Neural progenitor cell (in vitro differentiated cells): ENCODE measurements at regions not wholly inside any gene's neighbourhood (a gene's known extent, or its start where the extent isn't known, plus 50 kb on each side); places are given as distances from the start of the nearest gene placed in this dataset.

ENCODE experiments used
- EZH2 ChIP-seq: fragments of 200-600 bp; sonication (generic); IDR thresholded peaks from 2 replicates; pipeline ENCODE4 v1.6.1; 2017; ENCODE audit warnings: antibody characterized with exemption, mild to moderate bottlenecking, moderate library complexity
- EZH2phosphoT487 ChIP-seq: fragments of 200-600 bp; sonication (generic); IDR thresholded peaks from 2 replicates; pipeline ENCODE4 v1.6.1; 2017; ENCODE audit warnings: antibody characterized with exemption
- TF ChIP-seq, protein P1 (sequence below): fragments of 200-600 bp; sonication (generic); IDR thresholded peaks from 2 replicates; pipeline ENCODE4 v1.5.1; 2017; ENCODE audit warnings: antibody characterized with exemption, mild to moderate bottlenecking

- TF ChIP-seq EZH2 (no peak), EZH2phosphoT487 (no peak)
- TF ChIP-seq, protein P1, sequence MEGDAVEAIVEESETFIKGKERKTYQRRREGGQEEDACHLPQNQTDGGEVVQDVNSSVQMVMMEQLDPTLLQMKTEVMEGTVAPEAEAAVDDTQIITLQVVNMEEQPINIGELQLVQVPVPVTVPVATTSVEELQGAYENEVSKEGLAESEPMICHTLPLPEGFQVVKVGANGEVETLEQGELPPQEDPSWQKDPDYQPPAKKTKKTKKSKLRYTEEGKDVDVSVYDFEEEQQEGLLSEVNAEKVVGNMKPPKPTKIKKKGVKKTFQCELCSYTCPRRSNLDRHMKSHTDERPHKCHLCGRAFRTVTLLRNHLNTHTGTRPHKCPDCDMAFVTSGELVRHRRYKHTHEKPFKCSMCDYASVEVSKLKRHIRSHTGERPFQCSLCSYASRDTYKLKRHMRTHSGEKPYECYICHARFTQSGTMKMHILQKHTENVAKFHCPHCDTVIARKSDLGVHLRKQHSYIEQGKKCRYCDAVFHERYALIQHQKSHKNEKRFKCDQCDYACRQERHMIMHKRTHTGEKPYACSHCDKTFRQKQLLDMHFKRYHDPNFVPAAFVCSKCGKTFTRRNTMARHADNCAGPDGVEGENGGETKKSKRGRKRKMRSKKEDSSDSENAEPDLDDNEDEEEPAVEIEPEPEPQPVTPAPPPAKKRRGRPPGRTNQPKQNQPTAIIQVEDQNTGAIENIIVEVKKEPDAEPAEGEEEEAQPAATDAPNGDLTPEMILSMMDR = no peak
These were observed 92.6 kb upstream of the NEK7 start for GRCh38 chr1:198064181-198064580.
